Kidney tubule cell (primary cell): ENCODE measurements at regions not wholly inside any gene's neighbourhood (a gene's known extent, or its start where the extent isn't known, plus 50 kb on each side); places are given as distances from the start of the nearest gene placed in this dataset.

Experiments used
- DNase-seq: peaks from one replicate; pipeline ENCODE4 v3.0.0-alpha.2; 2018; ENCODE audit warnings: low spot score

- DNase-seq = no peak
Observed at GRCh38 chr11:134531327-134532130, 119.5 kb upstream of the B3GAT1 start.

- DNase-seq = no peak
Observed at GRCh38 chr11:134530636-134531326, 118.7 kb upstream of the B3GAT1 start.

- DNase-seq = no peak
Observed at GRCh38 chr11:134529212-134530096, 117.4 kb upstream of the B3GAT1 start.

GRCh38 chr11:134528453-134528852, 116.4 kb upstream of the B3GAT1 start:
- DNase-seq = no peak

DNA sequence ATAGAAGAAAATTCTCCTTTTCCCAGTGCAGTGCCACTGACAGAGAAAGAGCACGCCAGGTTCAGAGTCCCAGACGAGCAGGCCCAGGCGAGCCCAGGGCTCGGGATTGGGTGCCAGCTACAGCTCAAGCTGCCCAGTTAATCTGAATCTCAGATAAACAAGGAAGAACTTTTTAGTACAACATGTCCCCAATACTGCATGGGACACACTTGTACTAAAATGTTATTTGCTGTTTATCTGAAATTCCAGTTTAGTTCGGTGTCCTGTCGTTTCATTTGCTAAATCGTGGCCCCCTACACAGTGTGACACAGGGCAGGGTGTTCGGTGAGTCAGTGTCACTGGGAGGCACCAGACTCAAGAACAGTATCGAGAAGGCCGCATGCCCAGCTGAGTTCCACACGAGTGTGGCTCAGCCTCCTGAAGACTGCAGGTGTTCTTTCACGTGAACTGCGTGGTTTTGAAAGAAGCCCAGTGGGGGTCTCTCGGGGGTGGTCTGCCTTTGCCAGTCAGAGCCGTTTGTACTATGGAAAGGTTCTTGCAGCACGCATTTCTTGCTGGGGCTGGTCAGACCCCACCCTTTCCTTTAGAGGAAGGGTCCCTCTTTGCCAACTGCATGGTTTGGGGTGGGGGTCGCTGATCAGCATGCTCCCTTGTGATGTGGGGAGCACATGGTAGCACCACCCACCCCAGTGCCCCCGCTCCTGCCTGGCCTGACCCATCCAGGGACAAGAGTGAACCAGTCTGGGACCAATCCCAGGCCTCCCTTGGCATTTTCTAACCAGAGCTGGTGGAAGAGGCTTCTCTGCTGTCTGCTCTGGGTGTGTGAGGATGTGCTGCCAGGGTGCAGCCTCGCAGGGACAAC, 115.6 kb upstream of the B3GAT1 start:
- DNase-seq = no peak

DNA sequence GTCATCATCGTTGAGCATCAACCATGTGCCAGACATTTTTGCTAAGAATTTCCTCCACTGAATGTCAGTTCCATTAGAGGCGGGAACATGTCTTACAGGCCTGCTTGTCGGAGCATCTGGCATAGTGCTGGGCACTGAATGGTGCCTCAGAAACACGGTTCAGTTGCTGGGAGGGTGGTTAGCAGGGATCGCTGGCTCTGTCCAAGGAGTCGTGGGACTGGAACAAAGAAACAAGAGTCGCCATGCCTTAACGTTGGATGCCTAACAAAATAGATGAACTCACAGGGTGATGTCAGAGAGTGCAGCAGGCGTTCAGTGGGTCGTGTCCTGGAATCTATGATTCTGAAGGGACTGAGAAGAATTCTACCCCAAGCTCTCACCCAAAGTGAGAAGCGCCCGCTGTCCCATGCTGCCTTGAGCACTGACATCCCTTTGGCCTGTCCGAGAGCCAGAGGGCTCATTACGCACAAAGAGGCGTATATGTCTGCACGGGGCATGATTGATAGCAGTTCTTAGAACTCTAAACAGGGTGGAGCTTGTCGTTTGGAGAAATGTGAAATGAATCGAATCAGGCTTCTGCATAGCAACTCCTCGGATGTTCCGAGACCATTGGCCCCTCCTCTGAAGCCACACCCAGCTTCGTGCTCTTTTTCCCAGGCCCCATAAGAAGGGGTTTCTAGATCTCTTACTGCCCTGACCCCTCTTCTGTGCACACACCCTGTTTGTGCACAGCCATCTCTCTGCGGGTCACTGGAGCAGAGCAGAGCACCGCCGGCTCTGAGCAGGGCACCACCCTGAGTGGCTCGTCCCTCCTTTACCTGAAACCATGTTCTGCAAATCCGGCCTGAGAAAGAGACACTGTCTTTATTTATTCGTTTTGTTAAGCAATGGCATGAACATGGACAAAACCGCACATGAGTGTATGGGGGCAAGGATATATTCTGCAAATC, 113.1 kb upstream of the B3GAT1 start:
- peak; percentile 10 for DNase-seq

- no peak for DNase-seq
Observed at GRCh38 chr11:134524201-134524600, 112.2 kb upstream of the B3GAT1 start.

- no peak for DNase-seq
Observed at GRCh38 chr11:134522782-134523570, 110.9 kb upstream of the B3GAT1 start.

GRCh38 chr11:134521452-134522289, 109.6 kb upstream of the B3GAT1 start:
- DNase-seq = no peak

DNA sequence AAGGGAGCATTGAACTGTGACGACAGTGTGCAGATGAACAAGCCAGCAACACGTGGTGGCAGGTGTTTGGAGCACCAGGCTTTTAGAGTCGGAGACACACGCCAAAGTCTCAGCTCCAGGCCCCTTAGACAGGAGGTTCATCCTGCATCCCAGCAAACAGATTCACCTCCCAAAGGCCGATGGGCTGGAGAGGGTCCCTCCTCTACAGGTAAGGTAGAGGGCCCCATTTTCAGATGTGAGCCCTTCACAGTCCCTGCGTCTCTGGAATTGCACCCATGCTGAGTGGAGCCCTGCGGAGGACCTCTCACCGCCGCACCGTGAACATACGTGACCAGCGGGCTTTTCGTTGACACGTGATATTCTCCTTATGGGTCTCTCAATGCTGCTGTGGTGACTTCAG, 109.0 kb upstream of the B3GAT1 start:
- no peak for DNase-seq

GRCh38 chr11:134519788-134520187, 107.7 kb upstream of the B3GAT1 start:
- DNase-seq = no peak

DNA sequence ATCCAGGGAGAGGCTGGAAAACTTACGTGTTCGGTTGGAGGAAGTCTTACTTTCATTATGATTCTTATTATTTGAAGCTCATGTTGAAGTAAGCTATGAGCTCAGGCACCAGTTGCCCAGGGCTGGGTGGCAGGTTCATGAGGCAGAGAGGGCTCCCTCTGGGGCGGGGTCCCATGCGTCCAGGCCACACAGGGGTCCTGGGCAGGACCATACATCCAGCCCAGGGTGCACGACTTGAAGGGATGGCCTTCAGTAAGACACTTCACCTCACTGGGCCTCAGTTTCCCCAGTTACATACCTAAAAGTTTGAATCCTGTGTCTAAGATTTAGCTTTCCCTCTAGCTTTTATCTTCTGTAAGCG, 107.3 kb upstream of the B3GAT1 start:
- no peak for DNase-seq

GRCh38 chr11:134518616-134519389, 106.8 kb upstream of the B3GAT1 start:
- no peak for DNase-seq

DNA sequence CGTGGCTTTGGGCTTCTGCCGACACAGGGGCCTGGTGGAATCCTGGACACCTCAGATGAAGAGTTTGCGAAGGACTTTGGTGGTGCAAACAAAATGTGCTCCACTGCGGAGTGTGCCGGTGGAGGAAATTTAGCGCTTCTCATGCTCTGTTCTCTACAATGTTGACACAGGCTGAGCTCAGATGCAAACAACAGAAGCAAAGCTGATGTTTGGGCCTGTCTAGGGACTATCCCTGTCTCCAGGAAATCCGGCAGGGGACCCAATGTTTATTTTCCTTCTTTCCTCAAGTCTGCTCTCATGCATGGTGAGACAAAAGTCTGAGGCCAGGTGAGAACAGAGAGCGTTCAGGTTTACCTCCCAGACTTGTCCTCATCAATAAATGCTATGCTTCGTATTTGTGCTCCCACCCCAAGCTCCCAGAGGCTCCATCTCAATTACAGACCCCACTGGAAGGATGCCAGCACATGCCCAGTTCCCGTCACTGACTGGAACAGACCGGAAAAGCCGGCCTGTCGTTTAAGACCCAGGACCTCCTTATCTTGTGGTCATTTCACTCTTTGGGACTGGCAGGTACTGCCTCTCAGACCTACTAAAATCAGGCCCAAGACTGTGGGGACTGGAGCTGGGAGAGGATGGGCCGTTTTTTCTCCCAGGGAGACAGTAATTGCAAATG, 105.7 kb upstream of the B3GAT1 start:
- DNase-seq = no peak

DNA sequence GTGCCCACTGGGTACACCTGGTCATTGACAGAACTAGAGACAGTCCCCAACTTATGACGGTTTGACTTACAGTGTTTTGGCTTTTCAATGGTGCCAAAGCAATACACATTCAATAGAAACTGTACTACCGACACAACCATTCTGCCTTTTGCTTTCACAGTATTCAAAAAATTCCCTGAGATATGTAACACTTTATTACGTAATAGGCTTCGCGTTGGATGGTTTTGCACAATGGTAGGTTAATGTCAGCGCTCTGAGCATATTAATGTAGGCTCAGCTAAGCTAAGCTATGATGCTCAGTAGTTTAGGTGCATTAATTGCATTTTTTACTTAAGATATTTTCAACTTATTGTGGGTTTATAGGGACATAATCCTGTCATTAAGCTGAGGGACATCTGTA, 105.1 kb upstream of the B3GAT1 start:
- DNase-seq = no peak

DNA sequence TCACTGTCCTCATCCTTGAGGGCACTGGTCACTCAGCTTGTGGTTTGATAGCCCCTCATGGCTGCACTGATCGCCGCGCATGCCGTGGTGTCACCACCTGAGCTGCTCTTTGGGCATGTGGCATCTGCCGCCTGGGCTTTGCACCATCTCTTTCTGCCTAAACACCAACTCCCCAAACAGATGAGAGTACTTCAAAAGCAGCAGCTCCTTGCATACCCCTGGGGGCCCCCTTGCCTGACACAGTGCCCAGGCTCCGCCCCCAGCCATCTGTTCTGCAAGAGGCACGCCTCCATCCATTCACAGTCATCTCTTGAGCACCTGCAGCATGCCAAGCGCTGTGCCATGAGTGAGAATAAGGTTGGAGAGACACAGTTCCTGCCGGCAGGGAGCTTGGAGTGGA, 104.5 kb upstream of the B3GAT1 start:
- no peak for DNase-seq
